Tibial artery (tissue), 4 donors: ENCODE measurements at regions not wholly inside any gene's neighbourhood (a gene's known extent, or its start where the extent isn't known, plus 50 kb on each side); places are given as distances from the start of the nearest gene placed in this dataset.

Experiments used
- DNase-seq, 2 donors: peaks; one replicate each; pipeline ENCODE4 v3.0.0-alpha.2; 2019
- H3K27ac ChIP-seq, 2 donors: fragments of 200-600 bp; sonication (generic) in 1 of 2; 1 replicate in 1 of 2; 2 replicates in 1 of 2; pipeline ENCODE4 v1.5.1; 2018 to 2019; ENCODE audit warnings: mild to moderate bottlenecking in 1 of 2
- H3K27me3 ChIP-seq, 2 donors: fragments of 200-600 bp; sonication (generic) in 1 of 2; one replicate each; pipeline versions ENCODE4 v1.5.1 to v1.6.0; 2016 to 2019
- H3K36me3 ChIP-seq, 3 donors: fragments of 200-600 bp; sonication (generic) in 2 of 3; one replicate each; pipeline ENCODE4 v1.5.1; 2016 to 2019; ENCODE audit warnings: mild to moderate bottlenecking in 2 of 3
- H3K4me1 ChIP-seq, 4 donors: fragments of 200-600 bp; sonication (generic) in 2 of 4; 1 replicate in 3 of 4; 2 replicates in 1 of 4; pipeline ENCODE4 v1.5.1; 2016 to 2019
- H3K4me3 ChIP-seq, 2 donors: fragments of 200-600 bp; sonication (generic) in 1 of 2; 1 replicate in 1 of 2; 2 replicates in 1 of 2; pipeline ENCODE4 v1.5.1; 2018 to 2019; ENCODE audit warnings: mild to moderate bottlenecking in 2 of 2
- H3K9me3 ChIP-seq, 3 donors: fragments of 200-600 bp; sonication (generic) in 1 of 3; one replicate each; pipeline ENCODE4 v1.5.1; 2016 to 2019
- CTCF ChIP-seq, 2 experiments: fragments of 200-600 bp in 1 of 2; fragments of 450-650 bp in 1 of 2; IDR thresholded peaks; one replicate each; pipeline ENCODE4 v1.5.1; 2017 to 2019; ENCODE audit warnings: antibody characterized with exemption in 2 of 2, mild to moderate bottlenecking in 1 of 2, moderate library complexity in 1 of 2
- intact Hi-C: fragments of 100-400 bp; cut with DNase I; formaldehyde crosslinking; loops from one replicate; pipeline ENCODE4 v1.15.0; 2023; ENCODE audit warnings: low total_unique reads

- no peak for TF ChIP-seq CTCF (IDR thresholded peaks at IDR 0.05)
- Histone ChIP-seq H3K9me3 (no peaks in the 10 kb centered on the region), H3K4me1 (no peaks in the 10 kb centered on the region), H3K27me3 (peaks cover 0 to 53% of the 10 kb centered on the region in 2 donors), H3K4me3 (no peak overlapping the region), H3K27ac (no peak overlapping the region), H3K36me3 (no peaks in the 10 kb centered on the region)
- no peak for DNase-seq
- intact Hi-C loops = no loop called here
Measured at GRCh38 chr17:45696442-45696841, 87.7 kb upstream of the CRHR1 start.

GRCh38 chr17:45697076-45697475 is 87.0 kb upstream of the CRHR1 start:
- Histone ChIP-seq H3K4me1 (no peaks in the 10 kb centered on the region), H3K9me3 (no peaks in the 10 kb centered on the region), H3K27ac (no peak overlapping the region), H3K27me3 (peaks cover 0 to 47% of the 10 kb centered on the region in 2 donors), H3K4me3 (no peak overlapping the region), H3K36me3 (no peaks in the 10 kb centered on the region)
- DNase-seq = no peak
- intact Hi-C loops = no loop called here
- TF ChIP-seq CTCF (IDR thresholded peaks at IDR 0.05) = no peak

- no peak for TF ChIP-seq CTCF (IDR thresholded peaks at IDR 0.05)
- Histone ChIP-seq H3K27me3 (peaks cover 0 to 40% of the 10 kb centered on the region in 2 donors), H3K27ac (no peak overlapping the region), H3K4me3 (no peak overlapping the region), H3K9me3 (no peaks in the 10 kb centered on the region), H3K36me3 (no peaks in the 10 kb centered on the region), H3K4me1 (no peaks in the 10 kb centered on the region)
- intact Hi-C loops = no loop called here
- no peak for DNase-seq
Measured at GRCh38 chr17:45700171-45701090, 83.7 kb upstream of the CRHR1 start.

GRCh38 chr17:45702666-45703266 is 81.4 kb upstream of the CRHR1 start:
- TF ChIP-seq CTCF (IDR thresholded peaks at IDR 0.05) = no peak
- Histone ChIP-seq H3K27ac (no peak overlapping the region), H3K27me3 (peaks cover 0 to 22% of the 10 kb centered on the region in 2 donors), H3K36me3 (no peaks in the 10 kb centered on the region), H3K4me3 (no peak overlapping the region), H3K4me1 (no peaks in the 10 kb centered on the region), H3K9me3 (no peaks in the 10 kb centered on the region)
- DNase-seq = no peak
- intact Hi-C loops = no loop called here

GRCh38 chr17:45703348-45703747 is 80.8 kb upstream of the CRHR1 start:
- no peak overlapping the region for H3K27ac ChIP-seq
- no peak for DNase-seq
- intact Hi-C loops = no loop called here
- H3K4me3 ChIP-seq = no peak overlapping the region
- no peaks in the 10 kb centered on the region for H3K4me1 ChIP-seq
- no peak for TF ChIP-seq CTCF (IDR thresholded peaks at IDR 0.05)
- H3K27me3 ChIP-seq = peaks cover 0 to 26% of the 10 kb centered on the region in 2 donors
- no peaks in the 10 kb centered on the region for H3K36me3 ChIP-seq
- no peaks in the 10 kb centered on the region for H3K9me3 ChIP-seq
